Smooth muscle cell (in vitro differentiated cells): ENCODE measurements at regions not wholly inside any gene's neighbourhood (a gene's known extent, or its start where the extent isn't known, plus 50 kb on each side); places are given as distances from the start of the nearest gene placed in this dataset.

Source experiments
- DNase-seq: peaks from one replicate; lab custom pipeline; 2025; ENCODE audit not compliant: unreplicated experiment; lab: John Stamatoyannopoulos, UW
- H2AFZ ChIP-seq: fragments of 200-600 bp; sonication (generic); 2 replicates; pipeline ENCODE4 v1.6.0; 2016; ENCODE audit warnings: antibody characterized with exemption, low read depth, mild to moderate bottlenecking
- H3F3A ChIP-seq: fragments of 200-600 bp; sonication (generic); 2 replicates; pipeline ENCODE4 v1.6.0; 2017; ENCODE audit warnings: antibody characterized with exemption, low read depth
- H3K27ac ChIP-seq: fragments of 200-600 bp; sonication (generic); 2 replicates; pipeline ENCODE4 v1.5.1; 2016; ENCODE audit warnings: low read depth, mild to moderate bottlenecking
- H3K27me3 ChIP-seq: fragments of 200-600 bp; sonication (generic); 2 replicates; pipeline ENCODE4 v1.6.1; 2016; ENCODE audit warnings: low read depth, mild to moderate bottlenecking
- H3K36me3 ChIP-seq: fragments of 200-600 bp; sonication (generic); 2 replicates; pipeline ENCODE4 v1.5.1; 2016; ENCODE audit warnings: low read depth
- H3K4me1 ChIP-seq: fragments of 200-600 bp; sonication (generic); 2 replicates; pipeline ENCODE4 v1.5.1; 2016; ENCODE audit warnings: low read depth
- H3K4me2 ChIP-seq: fragments of 200-600 bp; sonication (generic); 2 replicates; pipeline ENCODE4 v1.6.0; 2016; ENCODE audit warnings: mild to moderate bottlenecking
- H3K4me3 ChIP-seq: fragments of 200-600 bp; sonication (generic); 2 replicates; pipeline ENCODE4 v1.5.1; 2016; ENCODE audit warnings: mild to moderate bottlenecking
- H3K79me2 ChIP-seq: fragments of 200-600 bp; sonication (generic); 2 replicates; pipeline ENCODE4 v1.6.0; 2016; ENCODE audit warnings: low read depth, mild to moderate bottlenecking
- H3K9ac ChIP-seq: fragments of 200-600 bp; sonication (generic); 2 replicates; pipeline ENCODE4 v1.6.0; 2016; ENCODE audit warnings: low read depth
- H3K9me3 ChIP-seq: fragments of 200-600 bp; sonication (generic); replicated peaks from 2 replicates; pipeline ENCODE4 v1.5.1; 2016; ENCODE audit warnings: low read depth
- H4K20me1 ChIP-seq: fragments of 200-600 bp; sonication (generic); 2 replicates; pipeline ENCODE4 v1.6.0; 2016; ENCODE audit warnings: low read depth
- WGBS: methylation state at CpG from one replicate; pipeline ENCODE4 v1.1.7; 2016; ENCODE audit warnings: low lambda C conversion rate; 5-methylcytosine and 5-hydroxymethylcytosine counted together
- TF ChIP-seq, protein P1 (sequence below): fragments of 200-600 bp; sonication (generic); IDR thresholded peaks from 2 replicates; pipeline ENCODE4 v1.5.1; 2017; ENCODE audit warnings: borderline replicate concordance, mild to moderate bottlenecking, antibody characterized with exemption; ENCODE audit not compliant: insufficient read depth, poor library complexity, severe bottlenecking

GRCh38 chr15:79373113-79373512 lies 59.0 kb upstream of the MINAR1 start:
- Histone ChIP-seq H4K20me1 (no peaks in the 10 kb centered on the region), H2AFZ (no peak overlapping the region), H3K9ac (no peak overlapping the region), H3K27ac (peak overlapping the region; percentile 43), H3K4me1 (peaks cover 2% of the 10 kb centered on the region), H3K4me2 (peak overlapping the region; percentile 35), H3K79me2 (no peaks in the 10 kb centered on the region), H3F3A (peaks cover 6% of the 10 kb centered on the region), H3K27me3 (no peaks in the 10 kb centered on the region), H3K4me3 (no peak overlapping the region), H3K9me3 (no peaks in the 10 kb centered on the region), H3K36me3 (no peaks in the 10 kb centered on the region)
- DNase-seq = no peak
- 57% methylated on average over 1 of the region's 1 CpG for WGBS
- TF ChIP-seq, protein P1, sequence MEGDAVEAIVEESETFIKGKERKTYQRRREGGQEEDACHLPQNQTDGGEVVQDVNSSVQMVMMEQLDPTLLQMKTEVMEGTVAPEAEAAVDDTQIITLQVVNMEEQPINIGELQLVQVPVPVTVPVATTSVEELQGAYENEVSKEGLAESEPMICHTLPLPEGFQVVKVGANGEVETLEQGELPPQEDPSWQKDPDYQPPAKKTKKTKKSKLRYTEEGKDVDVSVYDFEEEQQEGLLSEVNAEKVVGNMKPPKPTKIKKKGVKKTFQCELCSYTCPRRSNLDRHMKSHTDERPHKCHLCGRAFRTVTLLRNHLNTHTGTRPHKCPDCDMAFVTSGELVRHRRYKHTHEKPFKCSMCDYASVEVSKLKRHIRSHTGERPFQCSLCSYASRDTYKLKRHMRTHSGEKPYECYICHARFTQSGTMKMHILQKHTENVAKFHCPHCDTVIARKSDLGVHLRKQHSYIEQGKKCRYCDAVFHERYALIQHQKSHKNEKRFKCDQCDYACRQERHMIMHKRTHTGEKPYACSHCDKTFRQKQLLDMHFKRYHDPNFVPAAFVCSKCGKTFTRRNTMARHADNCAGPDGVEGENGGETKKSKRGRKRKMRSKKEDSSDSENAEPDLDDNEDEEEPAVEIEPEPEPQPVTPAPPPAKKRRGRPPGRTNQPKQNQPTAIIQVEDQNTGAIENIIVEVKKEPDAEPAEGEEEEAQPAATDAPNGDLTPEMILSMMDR = no peak

- H3K9ac ChIP-seq = no peak overlapping the region
- peak overlapping the region; percentile 43 for H3K27ac ChIP-seq
- no peak overlapping the region for H3K4me2 ChIP-seq
- 71% methylated on average over 2 of the region's 2 CpGs for WGBS
- H3K4me1 ChIP-seq = peaks cover 2% of the 10 kb centered on the region
- no peak for DNase-seq
- H3K4me3 ChIP-seq = no peak overlapping the region
- H2AFZ ChIP-seq = no peak overlapping the region
- H3K36me3 ChIP-seq = no peaks in the 10 kb centered on the region
- H4K20me1 ChIP-seq = no peaks in the 10 kb centered on the region
- H3K9me3 ChIP-seq = no peaks in the 10 kb centered on the region
- H3F3A ChIP-seq = peaks cover 6% of the 10 kb centered on the region
- no peaks in the 10 kb centered on the region for H3K79me2 ChIP-seq
- no peaks in the 10 kb centered on the region for H3K27me3 ChIP-seq
- TF ChIP-seq, protein P1 = no peak
These were observed 58.4 kb upstream of the MINAR1 start for GRCh38 chr15:79373728-79374127.

DNA sequence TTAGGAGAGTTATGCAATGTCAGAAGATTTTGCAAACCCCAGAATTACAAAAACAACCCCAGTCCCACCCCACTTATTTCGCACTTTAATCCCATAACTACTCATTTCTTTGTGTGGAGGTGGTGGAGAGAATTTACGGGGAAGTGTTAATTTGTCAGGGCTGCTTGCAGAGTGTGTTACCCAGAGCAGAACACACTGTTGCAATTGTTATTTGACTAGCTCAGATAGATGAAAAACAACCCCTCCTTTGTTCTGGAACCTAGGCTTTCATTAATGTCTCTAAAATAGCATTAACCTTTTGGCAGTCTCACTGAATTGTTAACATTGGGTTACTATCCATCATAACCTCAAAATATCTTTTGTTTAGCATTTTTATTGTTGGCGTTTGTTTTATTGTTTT lies 55.8 kb upstream of the MINAR1 start:
- Histone ChIP-seq H3K4me2 (no peak overlapping the region), H3K27ac (no peak overlapping the region), H3K27me3 (no peaks in the 10 kb centered on the region), H3K4me3 (no peak overlapping the region), H3F3A (peaks cover 6% of the 10 kb centered on the region), H3K9me3 (no peaks in the 10 kb centered on the region), H3K79me2 (no peaks in the 10 kb centered on the region), H3K4me1 (peaks cover 2% of the 10 kb centered on the region), H3K9ac (no peak overlapping the region), H2AFZ (no peak overlapping the region), H4K20me1 (no peaks in the 10 kb centered on the region), H3K36me3 (no peaks in the 10 kb centered on the region)
- TF ChIP-seq, protein P1 = no peak
- no peak for DNase-seq
- WGBS = 84% methylated on average over 3 of the region's 3 CpGs

- H3K4me2 ChIP-seq = no peak overlapping the region
- H3K79me2 ChIP-seq = no peaks in the 10 kb centered on the region
- no peaks in the 10 kb centered on the region for H3K4me1 ChIP-seq
- no peaks in the 10 kb centered on the region for H3K9me3 ChIP-seq
- H2AFZ ChIP-seq = no peak overlapping the region
- TF ChIP-seq, protein P1 = no peak
- no peak overlapping the region for H3K4me3 ChIP-seq
- H3F3A ChIP-seq = no peaks in the 10 kb centered on the region
- H3K36me3 ChIP-seq = no peaks in the 10 kb centered on the region
- no peak overlapping the region for H3K27ac ChIP-seq
- no peak overlapping the region for H3K9ac ChIP-seq
- 95% methylated on average over 3 of the region's 3 CpGs for WGBS
- no peaks in the 10 kb centered on the region for H4K20me1 ChIP-seq
- H3K27me3 ChIP-seq = no peaks in the 10 kb centered on the region
- DNase-seq = no peak
These were observed 53.6 kb upstream of the MINAR1 start for GRCh38 chr15:79378394-79379109.
